WTC11 (cell line): ENCODE measurements at regions not wholly inside any gene's neighbourhood (a gene's known extent, or its start where the extent isn't known, plus 50 kb on each side); places are given as distances from the start of the nearest gene placed in this dataset.

ENCODE experiments used
- CREB1 ChIP-seq: sonication (generic); formaldehyde crosslinking; IDR thresholded peaks from 2 replicates; pipeline ENCODE4 v1.8.0; 2023; ENCODE audit warnings: mild to moderate bottlenecking, missing genetic modification reagents
- TF ChIP-seq, protein P1 (sequence below): sonication (generic); formaldehyde crosslinking; IDR thresholded peaks from 2 replicates; pipeline ENCODE4 v1.8.1; 2023; ENCODE audit warnings: mild to moderate bottlenecking, missing genetic modification reagents
- TF ChIP-seq, protein P2 (sequence below): fragments of 200-600 bp; IDR thresholded peaks from 2 replicates; pipeline ENCODE4 v1.8.0; 2022; ENCODE audit warnings: antibody characterized with exemption

DNA sequence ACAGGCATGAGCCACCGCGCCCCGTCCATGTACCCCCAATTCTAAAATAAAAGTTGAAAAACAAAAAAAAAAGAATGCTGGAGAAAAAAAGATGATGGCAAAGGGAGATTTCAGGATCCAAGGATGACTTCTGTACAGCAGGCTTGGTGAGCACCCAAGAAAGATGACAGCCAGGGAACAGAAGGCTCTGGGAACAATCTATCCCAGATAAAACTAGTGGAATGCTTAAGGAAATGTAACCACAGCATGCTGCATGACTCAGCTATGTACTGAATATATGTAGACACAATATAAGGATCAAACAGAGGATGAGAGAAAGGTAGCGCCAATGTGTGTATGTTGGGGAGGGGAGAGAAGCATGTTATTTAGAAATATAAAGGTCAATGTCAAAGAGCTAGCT lies 123.7 kb upstream of the TMTC1 start:
- TF ChIP-seq, protein P1, sequence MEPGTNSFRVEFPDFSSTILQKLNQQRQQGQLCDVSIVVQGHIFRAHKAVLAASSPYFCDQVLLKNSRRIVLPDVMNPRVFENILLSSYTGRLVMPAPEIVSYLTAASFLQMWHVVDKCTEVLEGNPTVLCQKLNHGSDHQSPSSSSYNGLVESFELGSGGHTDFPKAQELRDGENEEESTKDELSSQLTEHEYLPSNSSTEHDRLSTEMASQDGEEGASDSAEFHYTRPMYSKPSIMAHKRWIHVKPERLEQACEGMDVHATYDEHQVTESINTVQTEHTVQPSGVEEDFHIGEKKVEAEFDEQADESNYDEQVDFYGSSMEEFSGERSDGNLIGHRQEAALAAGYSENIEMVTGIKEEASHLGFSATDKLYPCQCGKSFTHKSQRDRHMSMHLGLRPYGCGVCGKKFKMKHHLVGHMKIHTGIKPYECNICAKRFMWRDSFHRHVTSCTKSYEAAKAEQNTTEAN (CRISPR knock-in tag) = no peak
- TF ChIP-seq, protein P2, sequence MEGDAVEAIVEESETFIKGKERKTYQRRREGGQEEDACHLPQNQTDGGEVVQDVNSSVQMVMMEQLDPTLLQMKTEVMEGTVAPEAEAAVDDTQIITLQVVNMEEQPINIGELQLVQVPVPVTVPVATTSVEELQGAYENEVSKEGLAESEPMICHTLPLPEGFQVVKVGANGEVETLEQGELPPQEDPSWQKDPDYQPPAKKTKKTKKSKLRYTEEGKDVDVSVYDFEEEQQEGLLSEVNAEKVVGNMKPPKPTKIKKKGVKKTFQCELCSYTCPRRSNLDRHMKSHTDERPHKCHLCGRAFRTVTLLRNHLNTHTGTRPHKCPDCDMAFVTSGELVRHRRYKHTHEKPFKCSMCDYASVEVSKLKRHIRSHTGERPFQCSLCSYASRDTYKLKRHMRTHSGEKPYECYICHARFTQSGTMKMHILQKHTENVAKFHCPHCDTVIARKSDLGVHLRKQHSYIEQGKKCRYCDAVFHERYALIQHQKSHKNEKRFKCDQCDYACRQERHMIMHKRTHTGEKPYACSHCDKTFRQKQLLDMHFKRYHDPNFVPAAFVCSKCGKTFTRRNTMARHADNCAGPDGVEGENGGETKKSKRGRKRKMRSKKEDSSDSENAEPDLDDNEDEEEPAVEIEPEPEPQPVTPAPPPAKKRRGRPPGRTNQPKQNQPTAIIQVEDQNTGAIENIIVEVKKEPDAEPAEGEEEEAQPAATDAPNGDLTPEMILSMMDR = no peak
- no peak for TF ChIP-seq CREB1
